NB4 (cell line): ENCODE measurements at regions not wholly inside any gene's neighbourhood (a gene's known extent, or its start where the extent isn't known, plus 50 kb on each side); places are given as distances from the start of the nearest gene placed in this dataset.

Experiments used
- POLR2A ChIP-seq: IDR thresholded peaks from 2 replicates; pipeline ENCODE4 v1.6.1; 2011; ENCODE audit warnings: mild to moderate bottlenecking; ENCODE audit not compliant: insufficient read length; ENCODE audit errors: extremely low read depth
- TF ChIP-seq, protein P1 (sequence below): IDR thresholded peaks from one replicate; pipeline ENCODE4 v1.5.1; 2012; ENCODE audit warnings: low read depth, low read length

DNA sequence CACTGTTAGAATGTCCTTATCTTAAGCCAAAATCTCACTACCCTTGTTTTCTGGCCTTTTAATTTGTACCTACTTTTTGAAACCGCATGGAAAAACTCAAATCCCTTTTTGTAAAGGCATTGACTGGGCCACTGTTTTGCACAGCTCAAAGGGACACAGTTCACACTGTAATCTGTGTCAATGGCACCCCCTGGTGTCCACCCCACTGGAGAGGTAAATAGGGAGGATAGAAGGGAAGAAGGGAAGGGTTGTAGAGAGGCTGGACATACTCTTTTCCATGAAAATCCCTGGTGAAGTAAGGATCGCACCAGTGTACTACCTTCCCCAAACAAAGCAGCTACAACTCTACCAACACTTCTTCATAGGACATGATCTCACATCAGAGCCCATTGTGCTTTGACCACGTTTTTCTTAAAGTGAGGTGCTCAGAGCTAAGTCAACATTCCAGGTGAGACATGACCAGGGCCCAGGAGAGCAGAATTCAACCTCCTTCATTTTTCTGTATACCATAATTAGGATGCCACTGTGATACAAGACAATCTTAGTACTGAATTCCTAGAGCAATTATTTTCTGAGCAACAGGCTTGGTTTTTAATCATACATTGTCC, 92.4 kb upstream of the RMDN2 start:
- TF ChIP-seq, protein P1, sequence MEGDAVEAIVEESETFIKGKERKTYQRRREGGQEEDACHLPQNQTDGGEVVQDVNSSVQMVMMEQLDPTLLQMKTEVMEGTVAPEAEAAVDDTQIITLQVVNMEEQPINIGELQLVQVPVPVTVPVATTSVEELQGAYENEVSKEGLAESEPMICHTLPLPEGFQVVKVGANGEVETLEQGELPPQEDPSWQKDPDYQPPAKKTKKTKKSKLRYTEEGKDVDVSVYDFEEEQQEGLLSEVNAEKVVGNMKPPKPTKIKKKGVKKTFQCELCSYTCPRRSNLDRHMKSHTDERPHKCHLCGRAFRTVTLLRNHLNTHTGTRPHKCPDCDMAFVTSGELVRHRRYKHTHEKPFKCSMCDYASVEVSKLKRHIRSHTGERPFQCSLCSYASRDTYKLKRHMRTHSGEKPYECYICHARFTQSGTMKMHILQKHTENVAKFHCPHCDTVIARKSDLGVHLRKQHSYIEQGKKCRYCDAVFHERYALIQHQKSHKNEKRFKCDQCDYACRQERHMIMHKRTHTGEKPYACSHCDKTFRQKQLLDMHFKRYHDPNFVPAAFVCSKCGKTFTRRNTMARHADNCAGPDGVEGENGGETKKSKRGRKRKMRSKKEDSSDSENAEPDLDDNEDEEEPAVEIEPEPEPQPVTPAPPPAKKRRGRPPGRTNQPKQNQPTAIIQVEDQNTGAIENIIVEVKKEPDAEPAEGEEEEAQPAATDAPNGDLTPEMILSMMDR, result peak; percentile 79
- TF ChIP-seq POLR2A, result no peak
